ENCODE measurements at regions not wholly inside any gene's neighbourhood (a gene's known extent, or its start where the extent isn't known, plus 50 kb on each side); places are given as distances from the start of the nearest gene placed in this dataset.

DNA sequence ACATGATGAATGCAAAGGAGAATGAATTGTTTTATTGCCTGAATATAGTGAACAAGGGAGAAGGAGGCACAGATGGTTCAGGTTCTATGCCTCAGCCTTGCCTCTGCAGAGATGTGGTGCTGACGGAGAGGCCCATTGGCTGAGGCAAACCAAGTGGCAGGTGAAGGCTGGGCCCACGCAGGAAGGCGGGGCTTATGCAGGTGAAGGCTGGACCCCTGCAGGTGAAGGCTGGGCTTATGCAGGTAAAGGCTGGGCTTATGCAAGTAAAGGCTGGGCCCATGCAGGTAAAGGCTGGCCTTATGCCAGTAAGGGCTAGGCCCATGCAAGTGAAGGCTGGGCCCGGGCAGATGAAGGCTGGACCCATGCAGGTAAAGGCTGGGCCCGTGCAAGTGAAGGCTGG lies 414.7 kb downstream of the LRATD1 start:
- TF ChIP-seq CTCF (conservative IDR thresholded peaks at IDR 0.05; ENCODE audit: low read depth, low read length) (no peak), EZH2 (IDR thresholded peaks at IDR 0.05; ENCODE audit: low read length, unreplicated experiment) (no peak)

All from PC-3 (cell line).